Hepatocyte (in vitro differentiated cells): ENCODE measurements at regions not wholly inside any gene's neighbourhood (a gene's known extent, or its start where the extent isn't known, plus 50 kb on each side); places are given as distances from the start of the nearest gene placed in this dataset.

Source experiments
- EZH2 ChIP-seq: fragments of 200-600 bp; sonication (generic); IDR thresholded peaks from 2 replicates; pipeline ENCODE4 v1.6.1; 2016; ENCODE audit warnings: antibody characterized with exemption, mild to moderate bottlenecking, borderline replicate concordance
- TF ChIP-seq, protein P1 (sequence below): fragments of 200-600 bp; sonication (generic); IDR thresholded peaks from 2 replicates; pipeline ENCODE4 v1.5.1; 2016; ENCODE audit warnings: antibody characterized with exemption, mild to moderate bottlenecking; ENCODE audit not compliant: poor library complexity

DNA sequence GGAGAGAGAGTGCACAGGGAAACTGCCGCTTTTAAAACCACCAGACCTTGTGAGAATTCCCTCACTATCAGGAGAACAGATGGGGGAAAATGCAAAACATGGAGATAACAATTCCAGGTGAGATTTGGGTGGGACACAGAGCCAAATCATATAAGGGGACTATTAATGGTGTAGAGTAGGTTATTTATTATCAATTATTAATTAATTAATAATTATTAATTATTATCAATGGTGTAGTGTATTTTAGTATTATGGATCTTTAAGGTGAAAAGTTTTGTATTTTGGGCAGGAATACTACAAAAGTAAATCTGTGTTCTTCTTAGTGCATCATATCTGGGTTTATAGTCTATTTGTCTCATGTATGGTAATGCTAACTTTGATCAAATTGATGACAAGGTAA lies 377.7 kb upstream of the KCND2 start:
- TF ChIP-seq, protein P1, sequence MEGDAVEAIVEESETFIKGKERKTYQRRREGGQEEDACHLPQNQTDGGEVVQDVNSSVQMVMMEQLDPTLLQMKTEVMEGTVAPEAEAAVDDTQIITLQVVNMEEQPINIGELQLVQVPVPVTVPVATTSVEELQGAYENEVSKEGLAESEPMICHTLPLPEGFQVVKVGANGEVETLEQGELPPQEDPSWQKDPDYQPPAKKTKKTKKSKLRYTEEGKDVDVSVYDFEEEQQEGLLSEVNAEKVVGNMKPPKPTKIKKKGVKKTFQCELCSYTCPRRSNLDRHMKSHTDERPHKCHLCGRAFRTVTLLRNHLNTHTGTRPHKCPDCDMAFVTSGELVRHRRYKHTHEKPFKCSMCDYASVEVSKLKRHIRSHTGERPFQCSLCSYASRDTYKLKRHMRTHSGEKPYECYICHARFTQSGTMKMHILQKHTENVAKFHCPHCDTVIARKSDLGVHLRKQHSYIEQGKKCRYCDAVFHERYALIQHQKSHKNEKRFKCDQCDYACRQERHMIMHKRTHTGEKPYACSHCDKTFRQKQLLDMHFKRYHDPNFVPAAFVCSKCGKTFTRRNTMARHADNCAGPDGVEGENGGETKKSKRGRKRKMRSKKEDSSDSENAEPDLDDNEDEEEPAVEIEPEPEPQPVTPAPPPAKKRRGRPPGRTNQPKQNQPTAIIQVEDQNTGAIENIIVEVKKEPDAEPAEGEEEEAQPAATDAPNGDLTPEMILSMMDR = no peak
- no peak for TF ChIP-seq EZH2
